DMS 273 treated with DMSO at 0.1 percent for 48 hours (cell line): ENCODE measurements at regions not wholly inside any gene's neighbourhood (a gene's known extent, or its start where the extent isn't known, plus 50 kb on each side); places are given as distances from the start of the nearest gene placed in this dataset.

ENCODE experiments used
- DNase-seq: peaks from one replicate; lab custom pipeline; 2025; lab: John Stamatoyannopoulos, UW

DNA sequence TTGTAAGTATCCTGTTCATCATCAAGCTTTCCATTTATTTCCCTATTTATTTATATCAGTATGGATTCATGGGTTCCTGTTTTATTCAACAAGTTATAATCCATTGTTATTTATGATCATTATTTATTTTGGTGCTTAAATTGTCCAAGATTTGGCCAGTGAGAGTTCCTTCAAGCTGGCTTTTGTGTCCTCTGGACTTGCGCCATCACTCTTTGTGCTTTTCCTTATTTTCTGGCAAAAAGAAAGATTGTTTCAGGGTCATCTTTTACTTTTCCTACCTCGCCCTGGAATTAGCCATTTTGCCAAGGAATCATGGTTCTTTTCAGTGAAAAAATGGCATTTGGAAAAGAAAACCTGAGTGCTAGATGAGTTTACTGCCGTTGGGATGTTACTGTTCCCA is 193.4 kb downstream of the ADAMTS15 start:
- DNase-seq = no peak

DNA sequence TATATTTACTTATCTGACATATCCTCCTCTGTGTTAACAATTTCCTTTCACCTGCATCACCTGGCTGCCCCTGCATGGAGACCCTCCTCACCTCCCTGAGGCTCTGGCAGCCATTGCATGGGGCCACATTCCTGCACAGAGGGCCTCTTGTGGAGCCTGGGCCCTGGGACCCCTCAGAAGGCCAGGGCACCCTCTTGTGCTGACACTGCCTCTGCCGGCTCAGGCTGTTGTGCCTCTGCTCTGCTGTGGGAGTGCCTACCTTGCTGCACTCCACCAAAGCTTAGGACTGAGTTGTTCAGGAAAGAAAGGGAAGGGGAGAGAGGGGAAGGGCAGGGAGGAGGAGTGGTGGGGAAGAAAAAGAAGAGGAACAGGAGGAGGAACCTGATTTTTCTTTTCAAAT is 194.5 kb downstream of the ADAMTS15 start:
- no peak for DNase-seq

DNA sequence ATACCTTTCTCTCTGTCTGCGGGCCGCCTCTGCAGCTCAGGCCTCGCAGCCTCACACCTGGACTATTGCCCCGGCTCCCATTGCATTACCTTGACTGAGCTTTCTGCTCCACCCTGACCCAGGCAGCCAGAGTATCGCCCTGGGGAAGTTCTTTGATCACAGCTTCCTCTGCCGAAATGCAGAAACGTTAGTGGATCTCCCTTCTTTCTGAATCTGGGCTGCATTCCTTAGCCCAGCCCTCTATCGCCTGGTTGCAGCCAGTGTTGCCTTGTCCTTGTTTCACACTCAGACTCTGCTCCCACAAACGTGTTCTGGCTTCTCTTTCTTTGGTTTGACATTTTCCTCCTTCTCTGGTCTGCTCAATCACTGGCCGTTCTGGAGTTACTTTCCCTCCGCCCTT is 195.7 kb downstream of the ADAMTS15 start:
- DNase-seq = no peak

- DNase-seq = no peak
These were observed 196.9 kb downstream of the ADAMTS15 start for GRCh38 chr11:130645164-130645842.

DNA sequence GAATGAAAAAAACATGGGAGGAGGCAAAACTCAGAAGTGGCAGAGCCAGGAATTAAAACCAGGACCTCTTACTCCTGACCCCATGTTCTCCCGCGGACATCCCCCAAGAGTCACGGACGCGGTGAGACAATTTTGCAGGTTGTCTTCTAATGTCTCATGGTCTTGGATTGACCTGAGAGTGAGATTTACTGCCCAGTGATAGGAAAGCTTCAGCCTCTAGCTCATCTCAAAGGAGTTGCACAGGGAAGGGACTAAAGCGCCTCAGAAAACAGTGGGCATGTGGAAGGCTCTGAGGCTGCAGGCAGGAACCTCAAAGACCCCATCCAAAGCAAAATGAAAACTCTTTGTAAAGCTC is 197.4 kb downstream of the ADAMTS15 start:
- no peak for DNase-seq

DNA sequence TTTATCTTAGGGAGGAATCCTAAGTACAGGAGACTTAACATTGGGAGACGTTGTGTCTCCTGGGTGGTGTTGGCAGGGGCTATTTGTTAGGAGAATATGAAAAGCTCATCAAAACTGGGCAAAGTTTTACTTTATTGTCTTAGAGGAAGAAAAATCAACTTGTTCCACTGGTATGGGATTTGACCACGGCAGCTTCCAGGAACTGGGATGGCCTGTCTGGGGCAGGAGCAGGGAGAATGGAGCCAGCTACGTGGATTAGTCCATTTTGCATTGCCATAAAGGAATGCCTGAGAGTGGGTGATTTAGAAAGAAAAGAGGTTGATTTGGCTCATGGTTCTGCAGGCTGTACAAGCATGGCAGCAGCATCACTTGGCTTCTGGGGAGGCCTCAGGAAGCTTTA is 198.4 kb downstream of the ADAMTS15 start:
- DNase-seq = no peak

DNA sequence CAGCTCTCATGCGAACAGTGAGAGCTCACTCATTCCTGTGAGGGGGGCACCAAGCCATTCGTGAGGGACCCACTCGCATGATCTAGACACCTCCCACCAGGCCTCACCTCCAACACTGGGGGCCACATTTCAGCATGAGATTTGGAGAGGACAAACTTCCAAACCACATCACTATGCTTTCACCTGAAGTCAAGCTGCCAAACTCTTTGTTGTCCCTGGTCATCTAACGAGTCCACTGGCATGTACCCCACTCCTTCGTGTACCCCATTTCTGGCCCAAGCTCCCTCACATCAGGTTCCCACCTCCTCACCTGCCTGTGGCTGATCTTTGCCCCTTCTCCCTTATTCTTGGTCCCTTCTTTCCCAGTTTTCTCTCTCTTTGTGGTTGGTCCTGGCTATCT is 198.9 kb downstream of the ADAMTS15 start:
- no peak for DNase-seq

- no peak for DNase-seq
These were observed 201.4 kb downstream of the ADAMTS15 start for GRCh38 chr11:130649801-130650200.

GRCh38 chr11:130650456-130651030 is 202.1 kb downstream of the ADAMTS15 start:
- DNase-seq = no peak

- DNase-seq = no peak
These were observed 202.8 kb downstream of the ADAMTS15 start for GRCh38 chr11:130651066-130651855.

GRCh38 chr11:130652671-130653335 is 204.4 kb downstream of the ADAMTS15 start:
- DNase-seq = peak; percentile 6

DNA sequence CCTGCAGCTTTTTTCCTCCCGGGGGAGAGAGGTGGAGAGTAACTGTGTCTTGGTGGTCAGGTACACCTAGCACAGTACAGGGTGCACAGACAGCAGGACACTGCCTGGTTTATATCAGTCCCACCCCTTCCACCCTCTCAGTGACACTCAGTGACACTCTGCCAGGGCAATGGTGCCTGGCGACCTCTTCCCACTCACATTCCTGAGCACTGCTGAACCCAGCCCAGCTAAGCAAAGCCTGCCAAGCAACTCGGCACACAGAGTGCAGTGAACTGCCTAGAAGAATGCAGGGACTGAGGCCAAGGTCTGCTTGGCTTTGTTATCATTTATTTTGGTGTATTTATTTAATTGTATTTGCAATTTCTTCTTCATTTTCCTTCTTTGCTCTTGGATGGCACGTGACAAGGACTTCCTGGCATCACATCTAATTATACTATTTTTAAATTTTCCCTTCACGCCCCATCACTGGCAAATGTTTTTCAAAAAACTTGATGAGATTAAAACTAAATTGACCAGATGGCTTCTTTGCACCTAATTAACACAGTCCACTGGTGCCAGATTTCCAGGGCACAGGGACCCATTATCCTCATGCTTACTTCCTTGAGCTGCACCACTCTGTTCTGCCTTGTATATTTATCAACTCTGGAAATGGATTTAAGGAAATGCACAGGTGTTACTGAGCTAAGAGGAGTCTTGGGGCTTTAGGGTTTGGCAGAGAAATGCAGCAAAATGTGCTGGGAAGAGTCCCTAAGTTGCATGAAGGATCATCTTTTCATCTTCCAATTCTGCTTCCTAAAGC is 205.6 kb downstream of the ADAMTS15 start:
- peak; percentile 64 for DNase-seq

DNA sequence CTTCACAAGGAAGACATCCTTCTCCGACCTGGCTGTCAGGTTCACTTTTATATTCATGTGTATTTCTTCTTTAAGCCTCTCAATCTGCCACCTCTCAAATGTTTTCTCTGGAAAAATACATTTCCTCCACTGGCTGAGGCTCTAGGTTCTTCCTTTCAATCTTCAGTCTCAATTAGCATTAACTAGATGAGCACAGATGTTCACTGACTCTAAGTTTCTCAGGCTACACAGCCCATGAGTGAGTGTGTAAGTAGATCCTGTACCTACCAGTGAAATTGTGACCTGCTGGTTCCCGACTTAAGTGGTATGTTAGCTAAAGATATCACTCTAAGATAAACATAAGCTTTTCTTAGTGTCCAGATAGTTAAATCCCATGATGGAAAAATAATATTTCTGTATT is 206.9 kb downstream of the ADAMTS15 start:
- DNase-seq = peak; percentile 79

DNA sequence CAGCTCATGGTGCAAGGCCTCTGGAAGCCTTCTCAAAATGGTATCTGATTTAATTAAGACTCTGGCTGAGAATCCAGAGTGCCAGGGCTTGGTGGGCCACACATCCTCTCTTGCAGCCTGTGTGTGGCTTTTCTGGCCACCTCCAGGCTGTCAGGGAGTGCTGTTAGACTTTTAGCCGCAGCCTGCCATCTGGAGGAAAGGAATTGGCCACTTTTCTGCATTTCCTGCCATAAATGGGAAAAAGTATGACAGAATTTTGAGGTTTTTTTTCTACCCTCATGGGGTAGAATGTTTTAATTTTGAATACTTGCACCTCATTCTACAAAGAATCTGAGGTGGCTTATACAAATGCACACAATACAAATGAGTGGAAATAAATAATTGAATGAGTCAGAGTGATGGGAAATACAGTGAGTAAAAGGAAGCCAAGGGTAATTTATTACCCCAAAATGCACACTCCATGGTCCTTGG is 218.4 kb downstream of the ADAMTS15 start:
- no peak for DNase-seq

DNA sequence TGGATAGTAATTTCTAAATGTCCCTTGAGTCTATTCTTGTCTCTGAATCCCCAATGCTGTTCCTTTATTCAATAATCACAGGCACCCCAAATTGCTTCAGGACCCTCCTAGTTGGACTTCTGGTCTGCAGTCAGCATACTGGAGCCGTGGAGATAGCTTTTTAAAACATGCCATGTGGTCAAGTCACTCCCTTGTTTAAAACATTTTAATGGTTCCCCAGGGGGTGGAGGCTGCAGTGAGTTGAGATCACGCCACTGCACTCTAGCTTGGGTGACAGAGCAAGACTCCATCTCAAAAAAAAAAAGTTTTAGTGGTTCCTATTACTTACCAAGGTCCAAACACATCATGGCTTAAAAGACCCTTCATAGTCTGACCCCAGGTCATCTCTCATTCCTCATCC is 220.3 kb downstream of the ADAMTS15 start:
- DNase-seq = no peak

DNA sequence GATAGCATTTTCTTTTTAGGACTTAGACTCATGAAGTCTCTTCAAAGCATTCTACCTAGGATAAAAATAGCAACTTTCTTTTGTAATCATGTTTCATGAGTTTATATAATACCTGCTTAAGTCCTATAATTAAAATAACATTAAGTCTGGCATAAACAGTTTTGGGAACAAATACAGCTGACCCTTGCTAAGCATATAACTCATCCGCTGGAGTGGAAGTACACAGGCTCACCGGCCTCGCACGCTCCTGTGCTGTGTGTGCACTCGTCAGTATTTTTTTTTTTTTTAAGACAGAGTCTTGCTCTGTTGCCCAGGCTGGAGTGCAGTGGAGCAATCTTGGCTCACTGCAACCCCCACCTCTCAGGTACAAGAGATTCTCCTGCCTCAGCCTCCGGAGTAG is 221.8 kb downstream of the ADAMTS15 start:
- no peak for DNase-seq

DNA sequence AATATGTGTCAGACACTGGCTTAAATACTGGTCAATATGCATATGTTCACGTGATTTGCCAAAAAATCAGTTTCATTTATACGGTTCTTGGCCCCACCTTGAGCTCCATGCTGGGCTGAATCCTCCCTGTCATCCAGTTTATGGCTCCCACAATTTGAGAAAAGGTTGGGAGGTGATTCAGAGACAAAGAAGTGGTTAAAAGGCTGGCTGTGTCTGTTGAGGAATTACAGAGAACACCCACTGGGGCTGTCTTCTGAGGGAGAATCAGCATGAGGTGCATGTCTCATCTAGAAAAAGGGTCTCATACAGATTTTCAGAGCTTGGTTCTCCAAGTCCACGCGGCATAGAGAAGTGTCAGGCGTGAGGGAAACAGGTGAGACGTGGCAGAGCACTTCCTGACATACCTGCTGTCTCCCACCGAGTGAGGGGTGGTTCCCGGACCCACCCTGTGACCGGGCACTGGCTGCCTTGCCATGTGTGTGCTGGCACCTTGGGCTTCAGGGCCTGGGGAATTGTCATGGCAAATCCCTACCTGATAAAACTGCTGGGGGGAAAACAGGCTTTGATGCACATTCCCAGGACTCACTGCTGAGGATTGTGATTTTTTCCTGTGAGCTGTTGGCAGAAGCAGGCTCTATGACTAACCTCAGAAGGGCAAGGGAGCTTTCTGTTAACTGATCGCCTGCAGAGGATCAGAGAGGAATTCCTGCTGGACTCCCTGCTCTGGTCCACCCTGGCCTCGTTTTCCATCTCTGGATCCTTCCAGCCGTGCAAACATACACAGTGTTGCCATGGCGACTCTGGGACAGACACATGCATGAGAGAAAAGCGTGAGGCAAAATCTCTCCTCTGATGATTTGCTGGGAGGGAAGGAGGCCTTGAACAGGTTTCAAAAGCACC is 223.6 kb downstream of the ADAMTS15 start:
- no peak for DNase-seq

DNA sequence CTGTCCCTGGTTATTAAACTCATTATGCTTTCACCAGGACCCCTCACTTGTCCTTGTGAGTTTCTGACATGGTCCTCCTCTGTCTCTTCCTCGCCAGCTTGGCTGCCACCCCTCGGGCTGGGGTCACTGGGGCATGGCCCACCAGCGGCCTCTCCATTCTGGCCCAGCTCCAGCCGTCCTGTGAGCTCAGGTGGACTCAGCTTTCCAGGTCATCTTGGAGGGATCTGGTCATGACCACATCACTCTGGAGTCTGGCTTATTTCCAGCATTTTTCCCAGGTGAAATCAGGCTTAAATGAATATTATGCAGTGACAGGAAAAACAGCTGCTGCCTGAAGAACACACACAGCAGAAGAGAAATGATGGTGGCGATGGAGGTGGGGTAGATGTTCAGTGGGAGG is 224.5 kb downstream of the ADAMTS15 start:
- no peak for DNase-seq

GRCh38 chr11:130673698-130674097 is 225.3 kb downstream of the ADAMTS15 start:
- no peak for DNase-seq

DNA sequence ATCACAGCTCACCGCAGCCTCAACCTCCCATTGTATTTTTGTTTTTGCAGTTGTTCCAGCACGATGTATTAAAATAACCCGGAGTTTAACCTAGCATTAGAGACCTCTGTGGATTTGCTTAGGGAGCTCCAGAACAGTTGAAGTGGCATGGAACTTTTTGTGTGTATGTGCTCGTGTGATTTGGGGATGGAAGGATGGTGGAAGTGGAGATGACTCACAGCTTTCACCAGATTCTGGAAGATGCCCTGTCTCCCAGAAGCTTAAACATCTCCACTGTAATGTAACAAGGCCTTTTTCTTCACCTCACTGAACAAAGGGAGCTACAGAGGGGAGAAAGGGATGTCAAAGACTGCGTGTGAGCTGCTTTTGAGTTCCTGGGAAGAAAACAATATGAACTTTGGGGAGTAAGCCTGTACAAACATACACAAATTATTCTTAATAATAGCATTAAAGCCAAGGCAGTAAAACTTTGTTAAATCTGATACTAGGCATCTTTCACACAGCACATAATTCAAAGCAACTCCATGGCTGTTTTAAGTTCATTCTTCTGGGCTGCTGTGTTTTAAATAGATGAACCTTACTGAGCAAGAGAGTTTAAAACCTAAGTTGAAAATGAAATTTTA is 226.4 kb downstream of the ADAMTS15 start:
- no peak for DNase-seq
